GM18519 (cell line): ENCODE measurements at regions not wholly inside any gene's neighbourhood (a gene's known extent, or its start where the extent isn't known, plus 50 kb on each side); places are given as distances from the start of the nearest gene placed in this dataset.
"Not testable (repeated sequence)": the region's sequence is repeated elsewhere in the genome, so short reads cannot be mapped to it uniquely, and the experiment has no call there.

Experiments
- ATAC-seq: cut with Tn5 transposase; IDR thresholded peaks from one replicate; pipeline ENCODE4 v1.9.1; 2021; ENCODE audit warnings: mild to moderate bottlenecking, moderate library complexity; ENCODE audit not compliant: unreplicated experiment, low FRiP score

- no peak for ATAC-seq
Observed at GRCh38 chr2:175698061-175698460, 304.0 kb downstream of the LNPK start.

- ATAC-seq = peak; percentile 59
Observed at GRCh38 chr2:175690113-175690837, 311.8 kb downstream of the LNPK start.

- ATAC-seq = no peak
Observed at GRCh38 chr2:175688243-175688642, 313.8 kb downstream of the LNPK start.

GRCh38 chr2:175687465-175687864 lies 314.6 kb downstream of the LNPK start:
- ATAC-seq = no peak

- no peak for ATAC-seq
Observed at GRCh38 chr2:175686002-175686401, 316.1 kb downstream of the LNPK start.

- no peak for ATAC-seq
Observed at GRCh38 chr2:175684466-175684865, 317.6 kb downstream of the LNPK start.

- ATAC-seq = no peak
Observed at GRCh38 chr2:175679728-175680127, 322.3 kb downstream of the LNPK start.

- no peak for ATAC-seq
Observed at GRCh38 chr2:175679231-175679630, 322.8 kb downstream of the LNPK start.

GRCh38 chr2:175677880-175678279 lies 324.2 kb downstream of the LNPK start:
- ATAC-seq = no peak

GRCh38 chr2:175676813-175677212 lies 325.3 kb downstream of the LNPK start:
- ATAC-seq = no peak

GRCh38 chr2:175668804-175669203 lies 333.3 kb downstream of the LNPK start:
- not testable (repeated sequence) for ATAC-seq

- ATAC-seq = no peak
Observed at GRCh38 chr2:175662335-175662734, 339.7 kb downstream of the LNPK start.

- no peak for ATAC-seq
Observed at GRCh38 chr2:175648577-175649063, 353.4 kb downstream of the LNPK start.

- ATAC-seq = no peak
Observed at GRCh38 chr2:175647058-175647457, 355.0 kb downstream of the LNPK start.

- no peak for ATAC-seq
Observed at GRCh38 chr2:175640655-175641054, 361.4 kb downstream of the LNPK start.

- ATAC-seq = no peak
Observed at GRCh38 chr2:175633227-175633626, 368.8 kb downstream of the LNPK start.

GRCh38 chr2:175631245-175631623 lies 370.8 kb downstream of the LNPK start:
- ATAC-seq = no peak

GRCh38 chr2:175630280-175631244 lies 371.5 kb downstream of the LNPK start:
- no peak for ATAC-seq

GRCh38 chr2:175628243-175628642 lies 373.8 kb downstream of the LNPK start:
- no peak for ATAC-seq

- no peak for ATAC-seq
Observed at GRCh38 chr2:175627405-175627804, 374.7 kb downstream of the LNPK start.

GRCh38 chr2:175626796-175627195 lies 375.3 kb downstream of the LNPK start:
- ATAC-seq = no peak
